Parathyroid adenoma (tissue), 2 donors: ENCODE measurements at regions not wholly inside any gene's neighbourhood (a gene's known extent, or its start where the extent isn't known, plus 50 kb on each side); places are given as distances from the start of the nearest gene placed in this dataset.

Experiments used
- H2AFZ ChIP-seq: fragments of 300-600 bp; sonication (generic); one replicate; pipeline ENCODE4 v1.7.0; 2017; ENCODE audit warnings: antibody characterized with exemption, mild to moderate bottlenecking
- H3K27ac ChIP-seq: fragments of 300-600 bp; sonication (generic); one replicate; pipeline ENCODE4 v1.7.0; 2017
- H3K27me3 ChIP-seq: fragments of 300-600 bp; sonication (generic); one replicate; pipeline ENCODE4 v1.7.0; 2017; ENCODE audit warnings: low read length; ENCODE audit not compliant: control insufficient read depth, insufficient read depth
- H3K36me3 ChIP-seq: fragments of 300-600 bp; sonication (generic); one replicate; pipeline ENCODE4 v1.7.0; 2017; ENCODE audit warnings: low read length; ENCODE audit not compliant: control insufficient read depth, insufficient read depth
- H3K4me1 ChIP-seq: fragments of 300-600 bp; sonication (generic); one replicate; pipeline ENCODE4 v1.7.0; 2017; ENCODE audit warnings: control low read depth
- H3K4me2 ChIP-seq: fragments of 300-600 bp; sonication (generic); one replicate; pipeline ENCODE4 v1.7.0; 2017; ENCODE audit warnings: low read length
- H3K4me3 ChIP-seq: fragments of 300-600 bp; sonication (generic); one replicate; pipeline ENCODE4 v1.7.0; 2017; ENCODE audit warnings: low read depth, low read length
- H3K79me2 ChIP-seq: fragments of 300-600 bp; sonication (generic); one replicate; pipeline ENCODE4 v1.7.0; 2017; ENCODE audit warnings: control low read depth
- H3K9ac ChIP-seq: fragments of 300-600 bp; sonication (generic); one replicate; pipeline ENCODE4 v1.7.0; 2017; ENCODE audit warnings: mild to moderate bottlenecking
- H3K9me3 ChIP-seq: fragments of 300-600 bp; sonication (generic); one replicate; pipeline ENCODE4 v1.7.0; 2017; ENCODE audit warnings: low read length; ENCODE audit not compliant: control insufficient read depth
- CTCF ChIP-seq: fragments of 300-600 bp; sonication (generic); IDR thresholded peaks from one replicate; pipeline ENCODE4 v1.7.0; 2017; ENCODE audit warnings: antibody characterized with exemption, mild to moderate bottlenecking
- donor health status: primary hyperparathyroidism.

- no peaks in the 10 kb centered on the region for H3K9me3 ChIP-seq
- no peaks in the 10 kb centered on the region for H3K79me2 ChIP-seq
- TF ChIP-seq CTCF, result no peak
- no peak overlapping the region for H3K9ac ChIP-seq
- no peak overlapping the region for H3K27ac ChIP-seq
- H3K4me3 ChIP-seq, result no peak overlapping the region
- H3K27me3 ChIP-seq, result no peaks in the 10 kb centered on the region
- H3K4me2 ChIP-seq, result no peak overlapping the region
- no peak overlapping the region for H2AFZ ChIP-seq
- H3K4me1 ChIP-seq, result no peaks in the 10 kb centered on the region
- H3K36me3 ChIP-seq, result no peaks in the 10 kb centered on the region
These were observed 67.5 kb upstream of the TLR4 start for GRCh38 chr9:117636681-117637080.

GRCh38 chr9:117625154-117625553 is 79.0 kb upstream of the TLR4 start:
- H3K4me1 ChIP-seq, result no peaks in the 10 kb centered on the region
- no peak overlapping the region for H3K4me2 ChIP-seq
- no peak overlapping the region for H3K4me3 ChIP-seq
- H3K27ac ChIP-seq, result no peak overlapping the region
- no peaks in the 10 kb centered on the region for H3K27me3 ChIP-seq
- no peak overlapping the region for H3K9ac ChIP-seq
- no peak overlapping the region for H2AFZ ChIP-seq
- H3K9me3 ChIP-seq, result no peaks in the 10 kb centered on the region
- H3K79me2 ChIP-seq, result no peaks in the 10 kb centered on the region
- no peaks in the 10 kb centered on the region for H3K36me3 ChIP-seq
- TF ChIP-seq CTCF, result no peak

- TF ChIP-seq CTCF, result no peak
- no peak overlapping the region for H2AFZ ChIP-seq
- no peaks in the 10 kb centered on the region for H3K4me1 ChIP-seq
- no peaks in the 10 kb centered on the region for H3K36me3 ChIP-seq
- no peak overlapping the region for H3K9ac ChIP-seq
- no peak overlapping the region for H3K27ac ChIP-seq
- no peaks in the 10 kb centered on the region for H3K27me3 ChIP-seq
- H3K9me3 ChIP-seq, result no peaks in the 10 kb centered on the region
- H3K4me2 ChIP-seq, result no peak overlapping the region
- no peak overlapping the region for H3K4me3 ChIP-seq
- H3K79me2 ChIP-seq, result no peaks in the 10 kb centered on the region
These were observed 80.1 kb upstream of the TLR4 start for GRCh38 chr9:117624106-117624505.

- no peaks in the 10 kb centered on the region for H3K9me3 ChIP-seq
- no peak overlapping the region for H3K4me3 ChIP-seq
- no peaks in the 10 kb centered on the region for H3K36me3 ChIP-seq
- no peaks in the 10 kb centered on the region for H3K79me2 ChIP-seq
- H3K27ac ChIP-seq, result no peak overlapping the region
- no peak overlapping the region for H3K4me2 ChIP-seq
- no peaks in the 10 kb centered on the region for H3K4me1 ChIP-seq
- no peaks in the 10 kb centered on the region for H3K27me3 ChIP-seq
- H2AFZ ChIP-seq, result no peak overlapping the region
- H3K9ac ChIP-seq, result no peak overlapping the region
- TF ChIP-seq CTCF, result no peak
These were observed 81.9 kb upstream of the TLR4 start for GRCh38 chr9:117622347-117622746.

- Histone ChIP-seq H3K9ac (no peak overlapping the region), H3K4me3 (no peak overlapping the region), H3K9me3 (no peaks in the 10 kb centered on the region), H3K36me3 (no peaks in the 10 kb centered on the region), H3K4me1 (no peaks in the 10 kb centered on the region), H3K79me2 (no peaks in the 10 kb centered on the region), H3K27me3 (no peaks in the 10 kb centered on the region), H2AFZ (no peak overlapping the region), H3K4me2 (no peak overlapping the region), H3K27ac (no peak overlapping the region)
- no peak for TF ChIP-seq CTCF
These were observed 87.8 kb upstream of the TLR4 start for GRCh38 chr9:117616431-117616831.
